NCI-H187 (cell line): ENCODE measurements at regions not wholly inside any gene's neighbourhood (a gene's known extent, or its start where the extent isn't known, plus 50 kb on each side); places are given as distances from the start of the nearest gene placed in this dataset.
"Not testable (repeated sequence)": the region's sequence is repeated elsewhere in the genome, so short reads cannot be mapped to it uniquely, and the experiment has no call there.

Source experiments
- DNase-seq, 2 experiments: peaks; one replicate each; lab custom pipeline; 2025; lab: John Stamatoyannopoulos, UW

GRCh38 chr6:67898875-67899274 lies 736.2 kb upstream of the ADGRB3 start:
- DNase-seq, result no peak

- DNase-seq, result no peak
Measured at GRCh38 chr6:67897998-67898607, 737.0 kb upstream of the ADGRB3 start.

GRCh38 chr6:67896476-67896875 lies 738.6 kb upstream of the ADGRB3 start:
- DNase-seq, result no peak

- no peak for DNase-seq
Measured at GRCh38 chr6:67889682-67889995, 745.4 kb upstream of the ADGRB3 start.

- no peak for DNase-seq
Measured at GRCh38 chr6:67888886-67889681, 746.0 kb upstream of the ADGRB3 start.

- DNase-seq, result no peak
Measured at GRCh38 chr6:67888546-67888885, 746.6 kb upstream of the ADGRB3 start.

GRCh38 chr6:67887747-67888545 lies 747.1 kb upstream of the ADGRB3 start:
- no peak for DNase-seq

GRCh38 chr6:67887419-67887746 lies 747.7 kb upstream of the ADGRB3 start:
- DNase-seq, result no peak

- DNase-seq, result no peak
Measured at GRCh38 chr6:67886840-67887292, 748.2 kb upstream of the ADGRB3 start.

- DNase-seq, result no peak
Measured at GRCh38 chr6:67886036-67886707, 748.9 kb upstream of the ADGRB3 start.

- DNase-seq, result no peak
Measured at GRCh38 chr6:67885081-67886033, 749.7 kb upstream of the ADGRB3 start.

GRCh38 chr6:67884442-67884841 lies 750.6 kb upstream of the ADGRB3 start:
- no peak for DNase-seq

- no peak for DNase-seq
Measured at GRCh38 chr6:67883500-67884366, 751.3 kb upstream of the ADGRB3 start.

GRCh38 chr6:67882436-67883311 lies 752.4 kb upstream of the ADGRB3 start:
- no peak for DNase-seq

- no peak for DNase-seq
Measured at GRCh38 chr6:67881706-67882065, 753.4 kb upstream of the ADGRB3 start.

GRCh38 chr6:67880939-67881705 lies 754.0 kb upstream of the ADGRB3 start:
- no peak for DNase-seq

- DNase-seq, result not testable (repeated sequence)
Measured at GRCh38 chr6:67880343-67880742, 754.7 kb upstream of the ADGRB3 start.

- not testable (repeated sequence) for DNase-seq
Measured at GRCh38 chr6:67879928-67880327, 755.2 kb upstream of the ADGRB3 start.
